Liver (tissue), 8 donors: ENCODE measurements at regions not wholly inside any gene's neighbourhood (a gene's known extent, or its start where the extent isn't known, plus 50 kb on each side); places are given as distances from the start of the nearest gene placed in this dataset.

Source experiments
- DNase-seq: peaks from one replicate; pipeline ENCODE4 v3.0.0-alpha.2; 2017; ENCODE audit warnings: low spot score
- H3K27ac ChIP-seq, 2 donors: one replicate each; pipeline ENCODE4 v1.7.0; 2013; ENCODE audit warnings: inconsistent platforms in 2 of 2, low read length in 2 of 2, control low read depth in 1 of 2, low read depth in 1 of 2, mild to moderate bottlenecking in 1 of 2
- H3K27me3 ChIP-seq, 4 donors: one replicate each; pipeline versions ENCODE4 v1.6.1 to v1.7.0; 2013; ENCODE audit warnings: low read length in 3 of 4, inconsistent platforms in 1 of 4, mild to moderate bottlenecking in 1 of 4, moderate library complexity in 1 of 4; ENCODE audit not compliant: control insufficient read depth in 4 of 4, insufficient read depth in 4 of 4
- H3K36me3 ChIP-seq, 4 donors: one replicate each; pipeline versions ENCODE4 v1.6.1 to v1.7.0; 2013; ENCODE audit warnings: low read length in 3 of 4, mild to moderate bottlenecking in 3 of 4, low read depth in 1 of 4, moderate library complexity in 1 of 4; ENCODE audit not compliant: control insufficient read depth in 4 of 4, insufficient read depth in 3 of 4
- H3K4me1 ChIP-seq, 4 donors: one replicate each; pipeline versions ENCODE4 v1.6.1 to v1.7.0; 2013; ENCODE audit warnings: low read length in 3 of 4, mild to moderate bottlenecking in 3 of 4, moderate library complexity in 1 of 4; ENCODE audit not compliant: control insufficient read depth in 4 of 4, insufficient read depth in 4 of 4
- H3K4me3 ChIP-seq, 3 donors: one replicate each; pipeline versions ENCODE4 v1.6.1 to v1.7.0; 2013; ENCODE audit warnings: low read length in 3 of 3, control low read depth in 1 of 3, low read depth in 1 of 3, mild to moderate bottlenecking in 1 of 3
- H3K9ac ChIP-seq, 2 donors: one replicate each; pipeline ENCODE4 v1.7.0; 2013; ENCODE audit warnings: low read length in 2 of 2, mild to moderate bottlenecking in 2 of 2, moderate library complexity in 2 of 2, control low read depth in 1 of 2, low read depth in 1 of 2
- H3K9me3 ChIP-seq, 4 donors: one replicate each; pipeline versions ENCODE4 v1.6.1 to v1.7.0; 2013; ENCODE audit warnings: low read length in 3 of 4; ENCODE audit not compliant: control insufficient read depth in 4 of 4
- EGR1 ChIP-seq, 2 donors: IDR thresholded peaks; 2 replicates each; pipeline ENCODE4 v1.6.1; 2016 to 2018; ENCODE audit warnings: antibody characterized with exemption in 2 of 2, low read depth in 2 of 2
- FOXA1 ChIP-seq: IDR thresholded peaks from 2 replicates; pipeline ENCODE4 v1.6.1; 2016; ENCODE audit warnings: antibody characterized with exemption
- FOXA2 ChIP-seq: IDR thresholded peaks from 2 replicates; pipeline ENCODE4 v1.6.1; 2016; ENCODE audit warnings: antibody characterized with exemption
- GABPA ChIP-seq, 2 donors: IDR thresholded peaks in 1 of 2; conservative IDR thresholded peaks in 1 of 2; 2 replicates each; pipeline ENCODE4 v1.6.1; 2016; ENCODE audit warnings: antibody characterized with exemption in 2 of 2, mild to moderate bottlenecking in 1 of 2, moderate library complexity in 1 of 2
- HNF4A ChIP-seq, 2 donors: conservative IDR thresholded peaks; 2 replicates each; pipeline ENCODE4 v1.6.1; 2016; ENCODE audit warnings: antibody characterized with exemption in 2 of 2, mild to moderate bottlenecking in 2 of 2
- HNF4G ChIP-seq: IDR thresholded peaks from 2 replicates; pipeline ENCODE4 v1.6.1; 2016; ENCODE audit warnings: antibody characterized with exemption
- JUND ChIP-seq, 2 donors: IDR thresholded peaks; 2 replicates each; pipeline ENCODE4 v1.6.1; 2016; ENCODE audit warnings: antibody characterized with exemption in 2 of 2
- NR2F2 ChIP-seq: IDR thresholded peaks from 2 replicates; pipeline ENCODE4 v1.6.1; 2016; ENCODE audit warnings: antibody characterized with exemption
- RAD21 ChIP-seq, 2 donors: IDR thresholded peaks; 2 replicates each; pipeline ENCODE4 v1.6.1; 2016; ENCODE audit warnings: antibody characterized with exemption in 2 of 2, mild to moderate bottlenecking in 2 of 2
- RXRA ChIP-seq, 2 donors: IDR thresholded peaks; 2 replicates each; pipeline ENCODE4 v1.6.1; 2017 to 2018; ENCODE audit warnings: antibody characterized with exemption in 2 of 2, mild to moderate bottlenecking in 1 of 2
- SP1 ChIP-seq: IDR thresholded peaks from 2 replicates; pipeline ENCODE4 v1.6.1; 2018; ENCODE audit warnings: antibody characterized with exemption, mild to moderate bottlenecking
- TAF1 ChIP-seq: conservative IDR thresholded peaks from 2 replicates; pipeline ENCODE4 v1.6.1; 2016; ENCODE audit warnings: antibody characterized with exemption, mild to moderate bottlenecking
- YY1 ChIP-seq: IDR thresholded peaks from 2 replicates; pipeline ENCODE4 v1.6.1; 2016; ENCODE audit warnings: antibody characterized with exemption, mild to moderate bottlenecking
- WGBS: extraction: QIAGEN DNeasy Blood & Tissue Kit; methylation state at CpG from one replicate; pipeline ENCODE4 v1.1.7; 2013; 5-methylcytosine and 5-hydroxymethylcytosine counted together
- TF ChIP-seq, protein P1 (sequence below): IDR thresholded peaks from 2 replicates; pipeline ENCODE4 v1.6.1; 2016; ENCODE audit warnings: antibody characterized with exemption
- TF ChIP-seq, protein P2 (sequence below): fragments of 150-350 bp; IDR thresholded peaks from 2 replicates; pipeline ENCODE4 v1.5.1; 2017; ENCODE audit warnings: improper control_type of control experiment, low read depth, low read length; ENCODE audit not compliant: missing input control
- TF ChIP-seq, protein P3 (sequence below): IDR thresholded peaks from 2 replicates; pipeline ENCODE4 v1.6.1; 2016; ENCODE audit warnings: antibody characterized with exemption
- TF ChIP-seq, protein P4 (sequence below): IDR thresholded peaks from 2 replicates; pipeline ENCODE4 v1.6.1; 2016; ENCODE audit warnings: antibody characterized with exemption, mild to moderate bottlenecking
- TF ChIP-seq, protein P5 (sequence below): IDR thresholded peaks from 2 replicates; pipeline ENCODE4 v1.6.1; 2016; ENCODE audit warnings: antibody characterized with exemption
- donor health status: healthy.
- donor health status: healthy.
- donor health status: healthy.
- donor health status: healthy.
- donor health status: healthy.

DNA sequence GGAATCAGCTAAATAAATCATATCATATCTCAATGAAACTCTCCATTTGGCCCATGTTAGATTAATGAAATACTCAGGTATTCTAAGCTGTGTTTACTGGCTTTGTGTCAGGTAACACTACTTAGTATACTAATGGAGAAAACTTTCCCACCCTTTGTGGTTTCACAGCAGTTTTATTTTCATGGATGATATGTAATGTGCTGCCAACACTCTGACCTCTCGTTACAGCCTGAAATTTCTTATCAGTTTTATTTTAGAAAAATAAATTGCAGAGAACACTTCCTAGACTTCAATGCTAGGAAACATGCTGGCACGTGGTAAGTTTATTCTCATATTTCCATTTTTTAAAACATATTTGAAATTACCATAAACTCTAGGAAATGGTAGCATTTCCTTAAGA is 758.9 kb downstream of the LIG4 start:
- Histone ChIP-seq H3K4me3 (no peak overlapping the region), H3K9ac (no peak overlapping the region), H3K27me3 (no peaks in the 10 kb centered on the region), H3K4me1 (no peaks in the 10 kb centered on the region), H3K9me3 (peaks cover 0 to 5% (median 0%) of the 10 kb centered on the region in 4 donors), H3K27ac (no peak overlapping the region), H3K36me3 (no peaks in the 10 kb centered on the region)
- TF ChIP-seq GABPA (IDR thresholded peaks at IDR 0.05 in 1 of 2, conservative IDR thresholded peaks at IDR 0.05 in 1 of 2) (no peak), HNF4G (no peak), EGR1 (IDR thresholded peaks at IDR 0.05; ENCODE audit: low read depth in 2 of 2) (no peak), YY1 (no peak), SP1 (no peak), RXRA (IDR thresholded peaks at IDR 0.05) (no peak), TAF1 (no peak), RAD21 (IDR thresholded peaks at IDR 0.05) (no peak), JUND (IDR thresholded peaks at IDR 0.05) (no peak), FOXA2 (no peak)
- TF ChIP-seq, protein P1, sequence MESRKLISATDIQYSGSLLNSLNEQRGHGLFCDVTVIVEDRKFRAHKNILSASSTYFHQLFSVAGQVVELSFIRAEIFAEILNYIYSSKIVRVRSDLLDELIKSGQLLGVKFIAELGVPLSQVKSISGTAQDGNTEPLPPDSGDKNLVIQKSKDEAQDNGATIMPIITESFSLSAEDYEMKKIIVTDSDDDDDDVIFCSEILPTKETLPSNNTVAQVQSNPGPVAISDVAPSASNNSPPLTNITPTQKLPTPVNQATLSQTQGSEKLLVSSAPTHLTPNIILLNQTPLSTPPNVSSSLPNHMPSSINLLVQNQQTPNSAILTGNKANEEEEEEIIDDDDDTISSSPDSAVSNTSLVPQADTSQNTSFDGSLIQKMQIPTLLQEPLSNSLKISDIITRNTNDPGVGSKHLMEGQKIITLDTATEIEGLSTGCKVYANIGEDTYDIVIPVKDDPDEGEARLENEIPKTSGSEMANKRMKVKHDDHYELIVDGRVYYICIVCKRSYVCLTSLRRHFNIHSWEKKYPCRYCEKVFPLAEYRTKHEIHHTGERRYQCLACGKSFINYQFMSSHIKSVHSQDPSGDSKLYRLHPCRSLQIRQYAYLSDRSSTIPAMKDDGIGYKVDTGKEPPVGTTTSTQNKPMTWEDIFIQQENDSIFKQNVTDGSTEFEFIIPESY = no peak
- TF ChIP-seq, protein P2, sequence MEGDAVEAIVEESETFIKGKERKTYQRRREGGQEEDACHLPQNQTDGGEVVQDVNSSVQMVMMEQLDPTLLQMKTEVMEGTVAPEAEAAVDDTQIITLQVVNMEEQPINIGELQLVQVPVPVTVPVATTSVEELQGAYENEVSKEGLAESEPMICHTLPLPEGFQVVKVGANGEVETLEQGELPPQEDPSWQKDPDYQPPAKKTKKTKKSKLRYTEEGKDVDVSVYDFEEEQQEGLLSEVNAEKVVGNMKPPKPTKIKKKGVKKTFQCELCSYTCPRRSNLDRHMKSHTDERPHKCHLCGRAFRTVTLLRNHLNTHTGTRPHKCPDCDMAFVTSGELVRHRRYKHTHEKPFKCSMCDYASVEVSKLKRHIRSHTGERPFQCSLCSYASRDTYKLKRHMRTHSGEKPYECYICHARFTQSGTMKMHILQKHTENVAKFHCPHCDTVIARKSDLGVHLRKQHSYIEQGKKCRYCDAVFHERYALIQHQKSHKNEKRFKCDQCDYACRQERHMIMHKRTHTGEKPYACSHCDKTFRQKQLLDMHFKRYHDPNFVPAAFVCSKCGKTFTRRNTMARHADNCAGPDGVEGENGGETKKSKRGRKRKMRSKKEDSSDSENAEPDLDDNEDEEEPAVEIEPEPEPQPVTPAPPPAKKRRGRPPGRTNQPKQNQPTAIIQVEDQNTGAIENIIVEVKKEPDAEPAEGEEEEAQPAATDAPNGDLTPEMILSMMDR = no peak
- DNase-seq = no peak
- WGBS = 64% methylated on average over 2 of the region's 2 CpGs

DNA sequence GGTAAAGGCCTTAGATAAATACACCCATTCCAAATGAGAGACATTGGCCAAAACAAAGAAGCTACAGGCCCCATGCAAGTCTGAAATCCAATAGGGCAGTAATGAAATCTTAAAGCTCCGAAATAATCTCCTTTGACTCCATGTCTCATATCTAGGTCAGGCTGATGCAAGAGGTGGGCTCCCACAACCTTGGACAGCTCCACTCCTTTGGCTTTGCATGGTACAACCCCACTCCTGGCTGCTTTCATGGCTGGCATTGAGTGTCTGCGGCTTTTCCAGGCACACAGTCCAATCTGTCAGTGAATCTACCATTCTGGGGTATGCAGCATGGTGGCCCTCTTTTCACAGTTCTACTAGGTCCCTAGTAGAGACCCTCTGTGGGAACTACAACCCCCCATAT is 762.5 kb downstream of the LIG4 start:
- Histone ChIP-seq H3K9ac (no peak overlapping the region), H3K4me1 (no peaks in the 10 kb centered on the region), H3K27ac (no peak overlapping the region), H3K27me3 (no peaks in the 10 kb centered on the region), H3K4me3 (no peak overlapping the region), H3K36me3 (no peaks in the 10 kb centered on the region), H3K9me3 (peaks cover 0 to 5% (median 0%) of the 10 kb centered on the region in 4 donors)
- TF ChIP-seq TAF1 (no peak), GABPA (IDR thresholded peaks at IDR 0.05 in 1 of 2, conservative IDR thresholded peaks at IDR 0.05 in 1 of 2) (no peak), YY1 (no peak), NR2F2 (no peak), RXRA (IDR thresholded peaks at IDR 0.05) (no peak), SP1 (no peak), FOXA1 (no peak), RAD21 (IDR thresholded peaks at IDR 0.05) (no peak), HNF4A (conservative IDR thresholded peaks at IDR 0.05) (no peak), EGR1 (IDR thresholded peaks at IDR 0.05; ENCODE audit: low read depth in 2 of 2) (no peak)
- TF ChIP-seq, protein P1 = no peak
- TF ChIP-seq, protein P2 = no peak
- TF ChIP-seq, protein P3, sequence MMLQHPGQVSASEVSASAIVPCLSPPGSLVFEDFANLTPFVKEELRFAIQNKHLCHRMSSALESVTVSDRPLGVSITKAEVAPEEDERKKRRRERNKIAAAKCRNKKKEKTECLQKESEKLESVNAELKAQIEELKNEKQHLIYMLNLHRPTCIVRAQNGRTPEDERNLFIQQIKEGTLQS = no peak
- TF ChIP-seq, protein P4, sequence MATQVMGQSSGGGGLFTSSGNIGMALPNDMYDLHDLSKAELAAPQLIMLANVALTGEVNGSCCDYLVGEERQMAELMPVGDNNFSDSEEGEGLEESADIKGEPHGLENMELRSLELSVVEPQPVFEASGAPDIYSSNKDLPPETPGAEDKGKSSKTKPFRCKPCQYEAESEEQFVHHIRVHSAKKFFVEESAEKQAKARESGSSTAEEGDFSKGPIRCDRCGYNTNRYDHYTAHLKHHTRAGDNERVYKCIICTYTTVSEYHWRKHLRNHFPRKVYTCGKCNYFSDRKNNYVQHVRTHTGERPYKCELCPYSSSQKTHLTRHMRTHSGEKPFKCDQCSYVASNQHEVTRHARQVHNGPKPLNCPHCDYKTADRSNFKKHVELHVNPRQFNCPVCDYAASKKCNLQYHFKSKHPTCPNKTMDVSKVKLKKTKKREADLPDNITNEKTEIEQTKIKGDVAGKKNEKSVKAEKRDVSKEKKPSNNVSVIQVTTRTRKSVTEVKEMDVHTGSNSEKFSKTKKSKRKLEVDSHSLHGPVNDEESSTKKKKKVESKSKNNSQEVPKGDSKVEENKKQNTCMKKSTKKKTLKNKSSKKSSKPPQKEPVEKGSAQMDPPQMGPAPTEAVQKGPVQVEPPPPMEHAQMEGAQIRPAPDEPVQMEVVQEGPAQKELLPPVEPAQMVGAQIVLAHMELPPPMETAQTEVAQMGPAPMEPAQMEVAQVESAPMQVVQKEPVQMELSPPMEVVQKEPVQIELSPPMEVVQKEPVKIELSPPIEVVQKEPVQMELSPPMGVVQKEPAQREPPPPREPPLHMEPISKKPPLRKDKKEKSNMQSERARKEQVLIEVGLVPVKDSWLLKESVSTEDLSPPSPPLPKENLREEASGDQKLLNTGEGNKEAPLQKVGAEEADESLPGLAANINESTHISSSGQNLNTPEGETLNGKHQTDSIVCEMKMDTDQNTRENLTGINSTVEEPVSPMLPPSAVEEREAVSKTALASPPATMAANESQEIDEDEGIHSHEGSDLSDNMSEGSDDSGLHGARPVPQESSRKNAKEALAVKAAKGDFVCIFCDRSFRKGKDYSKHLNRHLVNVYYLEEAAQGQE = no peak
- TF ChIP-seq, protein P5, sequence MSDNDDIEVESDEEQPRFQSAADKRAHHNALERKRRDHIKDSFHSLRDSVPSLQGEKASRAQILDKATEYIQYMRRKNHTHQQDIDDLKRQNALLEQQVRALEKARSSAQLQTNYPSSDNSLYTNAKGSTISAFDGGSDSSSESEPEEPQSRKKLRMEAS = no peak
- no peak for DNase-seq
- WGBS = 78% methylated on average over 2 of the region's 2 CpGs
